ENCODE measurements at regions not wholly inside any gene's neighbourhood (a gene's known extent, or its start where the extent isn't known, plus 50 kb on each side); places are given as distances from the start of the nearest gene placed in this dataset.

- H3K4me3 ChIP-seq (ENCODE audit: low read depth, low read length) = no peak overlapping the region
- no peak for TF ChIP-seq CTCF (IDR thresholded peaks at IDR 0.05; ENCODE audit: borderline replicate concordance, insufficient read depth, low read depth, low read length)
Measured at GRCh38 chr3:103437883-103438282, 1003.1 kb downstream of the ZPLD1 start.

GRCh38 chr3:103440539-103441203, 1005.9 kb downstream of the ZPLD1 start:
- no peak for TF ChIP-seq CTCF (IDR thresholded peaks at IDR 0.05; ENCODE audit: borderline replicate concordance, insufficient read depth, low read depth, low read length)
- no peak overlapping the region for H3K4me3 ChIP-seq (ENCODE audit: low read depth, low read length)

GRCh38 chr3:103446953-103447629, 1012.3 kb downstream of the ZPLD1 start:
- H3K4me3 ChIP-seq (ENCODE audit: low read depth, low read length) = no peak overlapping the region
- TF ChIP-seq CTCF (IDR thresholded peaks at IDR 0.05; ENCODE audit: borderline replicate concordance, insufficient read depth, low read depth, low read length) = no peak

GRCh38 chr3:103453152-103453551, 1018.3 kb downstream of the ZPLD1 start:
- H3K4me3 ChIP-seq (ENCODE audit: low read depth, low read length) = no peak overlapping the region
- TF ChIP-seq CTCF (IDR thresholded peaks at IDR 0.05; ENCODE audit: borderline replicate concordance, insufficient read depth, low read depth, low read length) = no peak

GRCh38 chr3:103459815-103460214, 1025.0 kb downstream of the ZPLD1 start:
- TF ChIP-seq CTCF (IDR thresholded peaks at IDR 0.05; ENCODE audit: borderline replicate concordance, insufficient read depth, low read depth, low read length) = no peak
- no peak overlapping the region for H3K4me3 ChIP-seq (ENCODE audit: low read depth, low read length)

- TF ChIP-seq CTCF (IDR thresholded peaks at IDR 0.05; ENCODE audit: borderline replicate concordance, insufficient read depth, low read depth, low read length) = no peak
- H3K4me3 ChIP-seq (ENCODE audit: low read depth, low read length) = no peak overlapping the region
Measured at GRCh38 chr3:103470498-103470897, 1035.7 kb downstream of the ZPLD1 start.

- TF ChIP-seq CTCF (IDR thresholded peaks at IDR 0.05; ENCODE audit: borderline replicate concordance, insufficient read depth, low read depth, low read length) = no peak
- no peak overlapping the region for H3K4me3 ChIP-seq (ENCODE audit: low read depth, low read length)
Measured at GRCh38 chr3:103494011-103494410, 1059.2 kb downstream of the ZPLD1 start.
